GM13976 (cell line): ENCODE measurements at regions not wholly inside any gene's neighbourhood (a gene's known extent, or its start where the extent isn't known, plus 50 kb on each side); places are given as distances from the start of the nearest gene placed in this dataset.

Source experiments
- DNase-seq: peaks from one replicate; pipeline ENCODE4 v3.0.0; 2012; ENCODE audit warnings: low spot score
- CTCF ChIP-seq: IDR thresholded peaks from 2 replicates; pipeline ENCODE4 v1.5.1; 2012; ENCODE audit warnings: borderline replicate concordance, mild to moderate bottlenecking; ENCODE audit not compliant: insufficient read depth; ENCODE audit errors: extremely low read depth, missing control alignments, control extremely low read depth
- in situ Hi-C: fragments of 300-500 bp; cut with MboI; formaldehyde crosslinking; loops from one replicate; pipeline ENCODE4 v1.12.0; 2022; ENCODE audit warnings: low sequenced_read_pairs, mixed read lengths, inconsistent platforms; ENCODE audit not compliant: unreplicated experiment

GRCh38 chr9:118984607-118985006 lies 384.6 kb downstream of the BRINP1 start:
- DNase-seq, result no peak
- TF ChIP-seq CTCF, result no peak
- in situ Hi-C loops, result no loop called here

GRCh38 chr9:118985851-118986250 lies 383.4 kb downstream of the BRINP1 start:
- TF ChIP-seq CTCF, result no peak
- DNase-seq, result no peak
- in situ Hi-C loops, result no loop called here

GRCh38 chr9:118987167-118987566 lies 382.1 kb downstream of the BRINP1 start:
- no peak for DNase-seq
- no peak for TF ChIP-seq CTCF
- in situ Hi-C loops, result no loop called here

GRCh38 chr9:118990949-118991348 lies 378.3 kb downstream of the BRINP1 start:
- in situ Hi-C loops, result no loop called here
- DNase-seq, result no peak

GRCh38 chr9:118991366-118992285 lies 377.6 kb downstream of the BRINP1 start:
- TF ChIP-seq CTCF, result no peak
- no peak for DNase-seq
- in situ Hi-C loops, result no loop called here

More at GRCh38 chr9:118990949-118991348, 378.3 kb downstream of the BRINP1 start:
- no peak for TF ChIP-seq CTCF

- no peak for DNase-seq
Measured at GRCh38 chr9:118992813-118993794, 376.1 kb downstream of the BRINP1 start.

More at GRCh38 chr9:118992813-118993794, 376.1 kb downstream of the BRINP1 start:
- in situ Hi-C loops, result no loop called here
- TF ChIP-seq CTCF, result no peak
